ENCODE measurements at regions not wholly inside any gene's neighbourhood (a gene's known extent, or its start where the extent isn't known, plus 50 kb on each side); places are given as distances from the start of the nearest gene placed in this dataset.

DNA sequence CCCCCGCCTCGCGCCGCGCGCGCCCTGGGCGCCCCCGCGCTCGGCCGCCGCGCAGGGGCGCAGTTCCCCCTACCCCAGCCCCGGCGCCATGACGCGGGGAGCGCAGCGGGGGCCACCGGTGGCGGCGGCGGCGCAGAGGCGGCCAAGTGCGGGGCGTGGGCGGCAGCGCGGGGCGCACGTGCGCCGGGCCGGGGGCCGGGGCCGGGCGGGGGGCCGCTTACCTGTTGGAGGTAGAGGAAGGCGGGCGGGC lies 108.3 kb downstream of the ENGASE start:
- 6% methylated on average over 5 of the region's 43 CpGs for whole genome bisulfite sequencing

DNA sequence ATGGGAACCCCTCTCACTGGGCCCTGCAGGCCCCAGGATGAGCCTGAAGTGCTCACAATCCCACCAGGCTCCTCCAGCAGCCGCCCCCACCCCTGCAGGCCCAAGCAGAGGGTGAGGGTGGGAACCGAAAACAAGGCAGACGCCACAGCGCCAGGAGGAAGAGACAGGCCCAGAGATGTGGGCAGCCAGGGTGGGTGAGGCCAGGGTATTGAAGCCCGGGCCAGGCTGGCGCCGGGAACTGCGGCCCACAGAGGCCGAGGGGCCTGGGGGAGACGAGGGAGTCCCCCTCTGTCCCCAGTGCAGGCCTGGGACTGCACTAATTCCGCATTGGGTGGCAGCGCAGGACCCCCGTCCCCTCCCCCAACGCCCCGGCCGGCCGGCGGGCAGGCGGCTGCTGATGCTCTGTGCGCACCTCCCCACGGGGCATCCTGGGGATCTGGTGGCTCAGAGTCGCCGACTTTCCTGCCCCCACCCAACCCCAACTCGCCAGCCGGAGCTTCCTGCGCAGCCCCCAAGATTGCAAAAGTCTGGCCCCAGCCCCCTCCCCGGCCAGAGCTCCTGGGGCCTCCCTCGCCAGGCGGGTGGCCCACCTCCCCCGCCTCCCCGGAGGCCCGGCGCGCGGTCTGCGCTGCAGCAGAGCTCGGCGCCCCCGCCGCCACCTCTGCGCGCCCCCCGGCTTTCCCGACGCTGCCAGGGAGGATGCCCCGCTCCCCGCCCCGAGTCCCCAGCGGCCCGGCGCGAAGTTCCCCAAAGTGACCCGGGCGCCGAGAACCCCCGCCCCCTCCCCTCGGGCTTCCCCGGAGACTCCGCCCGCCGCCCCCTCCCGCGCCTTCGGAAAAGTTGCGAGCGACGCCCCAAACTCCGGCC lies 107.8 kb downstream of the ENGASE start:
- intact Hi-C loops (cut with DNase I), result no loop called here
- TF ChIP-seq POLR2AphosphoS5 (IDR thresholded peaks at IDR 0.05) (no peak), POLR2A (IDR thresholded peaks at IDR 0.05) (no peak)
- TF ChIP-seq, protein P1, sequence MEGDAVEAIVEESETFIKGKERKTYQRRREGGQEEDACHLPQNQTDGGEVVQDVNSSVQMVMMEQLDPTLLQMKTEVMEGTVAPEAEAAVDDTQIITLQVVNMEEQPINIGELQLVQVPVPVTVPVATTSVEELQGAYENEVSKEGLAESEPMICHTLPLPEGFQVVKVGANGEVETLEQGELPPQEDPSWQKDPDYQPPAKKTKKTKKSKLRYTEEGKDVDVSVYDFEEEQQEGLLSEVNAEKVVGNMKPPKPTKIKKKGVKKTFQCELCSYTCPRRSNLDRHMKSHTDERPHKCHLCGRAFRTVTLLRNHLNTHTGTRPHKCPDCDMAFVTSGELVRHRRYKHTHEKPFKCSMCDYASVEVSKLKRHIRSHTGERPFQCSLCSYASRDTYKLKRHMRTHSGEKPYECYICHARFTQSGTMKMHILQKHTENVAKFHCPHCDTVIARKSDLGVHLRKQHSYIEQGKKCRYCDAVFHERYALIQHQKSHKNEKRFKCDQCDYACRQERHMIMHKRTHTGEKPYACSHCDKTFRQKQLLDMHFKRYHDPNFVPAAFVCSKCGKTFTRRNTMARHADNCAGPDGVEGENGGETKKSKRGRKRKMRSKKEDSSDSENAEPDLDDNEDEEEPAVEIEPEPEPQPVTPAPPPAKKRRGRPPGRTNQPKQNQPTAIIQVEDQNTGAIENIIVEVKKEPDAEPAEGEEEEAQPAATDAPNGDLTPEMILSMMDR (IDR thresholded peaks at IDR 0.05), result no peak
- no peak overlapping the region for H3K4me3 ChIP-seq
- no peaks in the 10 kb centered on the region for H3K36me3 ChIP-seq
- H3K9me3 ChIP-seq, result no peaks in the 10 kb centered on the region
- peaks cover 36% of the 10 kb centered on the region for H3K27me3 ChIP-seq (replicated peaks; ENCODE audit: insufficient read depth)
- peaks cover 4% of the 10 kb centered on the region for H3K4me1 ChIP-seq (replicated peaks)
- 9% methylated on average over 50 of the region's 68 CpGs for WGBS
- no peak for DNase-seq (ENCODE audit: low spot score)
- H3K27ac ChIP-seq, result no peak overlapping the region

More for the DNA sequence above, 108.3 kb downstream of the ENGASE start:
- TF ChIP-seq, protein P1 (IDR thresholded peaks at IDR 0.05), result no peak
- TF ChIP-seq POLR2A (IDR thresholded peaks at IDR 0.05) (no peak), POLR2AphosphoS5 (IDR thresholded peaks at IDR 0.05) (no peak)
- peaks cover 4% of the 10 kb centered on the region for H3K4me1 ChIP-seq (replicated peaks)
- no peaks in the 10 kb centered on the region for H3K36me3 ChIP-seq
- H3K27me3 ChIP-seq (replicated peaks; ENCODE audit: insufficient read depth), result peaks cover 40% of the 10 kb centered on the region
- no peak for DNase-seq (ENCODE audit: low spot score)
- H3K4me3 ChIP-seq, result no peak overlapping the region
- intact Hi-C loops (cut with DNase I), result no loop called here
- H3K27ac ChIP-seq, result no peak overlapping the region
- no peaks in the 10 kb centered on the region for H3K9me3 ChIP-seq

DNA sequence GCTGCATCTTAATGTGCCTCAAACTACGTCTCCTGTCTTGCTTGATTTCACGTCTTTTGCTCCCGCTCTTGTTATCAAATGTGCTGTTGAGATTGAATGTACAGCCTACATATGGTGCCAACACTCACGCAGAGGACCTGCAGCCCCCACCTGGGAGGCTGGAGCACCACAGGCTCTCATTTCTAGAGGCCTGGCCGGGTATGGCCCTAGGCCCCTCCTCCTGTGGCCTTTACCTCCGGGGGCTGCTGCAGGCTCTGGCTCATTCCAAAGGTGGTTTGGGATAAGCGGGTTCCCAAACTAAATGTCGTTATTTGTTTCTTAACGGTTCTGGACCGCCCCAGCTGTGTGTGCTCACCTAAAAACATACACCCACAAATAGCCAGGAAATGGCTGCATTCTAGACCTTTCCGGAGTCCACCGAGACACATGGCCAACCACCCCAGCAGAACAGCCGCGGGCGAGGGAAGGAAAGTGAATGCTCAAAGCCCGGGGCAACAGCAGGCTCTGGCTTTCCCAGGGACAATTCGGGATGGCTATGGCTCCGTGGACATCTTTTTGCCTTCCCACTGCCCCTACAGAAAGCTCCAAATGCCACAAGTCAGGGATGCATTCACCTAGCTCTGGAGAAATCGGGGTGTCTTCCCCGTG lies 105.9 kb downstream of the ENGASE start:
- WGBS, result 73% methylated on average over 20 of the region's 20 CpGs
- H3K36me3 ChIP-seq, result no peaks in the 10 kb centered on the region
- peaks cover 32% of the 10 kb centered on the region for H3K27me3 ChIP-seq (replicated peaks; ENCODE audit: insufficient read depth)
- H3K4me1 ChIP-seq (replicated peaks), result peaks cover 4% of the 10 kb centered on the region
- H3K27ac ChIP-seq, result no peak overlapping the region
- no peaks in the 10 kb centered on the region for H3K9me3 ChIP-seq
- DNase-seq (ENCODE audit: low spot score), result no peak
- intact Hi-C loops (cut with DNase I), result no loop called here
- H3K4me3 ChIP-seq, result no peak overlapping the region
- TF ChIP-seq POLR2AphosphoS5 (IDR thresholded peaks at IDR 0.05) (no peak), POLR2A (IDR thresholded peaks at IDR 0.05) (no peak)
- TF ChIP-seq, protein P1 (IDR thresholded peaks at IDR 0.05), result no peak

DNA sequence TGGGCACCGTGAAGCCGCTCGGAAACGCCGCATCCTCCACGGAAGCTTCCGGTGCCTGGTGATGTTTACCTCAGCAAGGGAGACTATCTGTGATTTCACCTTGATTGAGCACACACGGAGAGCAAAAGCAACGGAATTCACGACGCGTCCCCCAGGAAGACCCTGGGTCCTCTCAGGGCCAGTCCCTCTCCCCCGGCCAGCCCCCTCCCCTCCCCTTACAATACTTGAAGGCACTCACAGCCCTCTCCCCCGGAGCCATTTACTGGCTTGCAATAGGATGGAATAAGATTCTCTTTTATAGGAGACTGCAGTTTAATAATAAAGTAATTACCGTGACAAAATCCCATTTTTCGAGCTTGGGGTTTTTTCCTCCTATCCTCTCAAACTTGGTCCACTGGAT lies 104.7 kb downstream of the ENGASE start:
- Histone ChIP-seq H3K4me3 (no peak overlapping the region), H3K36me3 (no peaks in the 10 kb centered on the region), H3K27me3 (replicated peaks; ENCODE audit: insufficient read depth) (peaks cover 26% of the 10 kb centered on the region), H3K27ac (no peak overlapping the region), H3K4me1 (replicated peaks) (peaks cover 4% of the 10 kb centered on the region), H3K9me3 (no peaks in the 10 kb centered on the region)
- 81% methylated on average over 16 of the region's 16 CpGs for WGBS
- TF ChIP-seq POLR2AphosphoS5 (IDR thresholded peaks at IDR 0.05) (no peak), POLR2A (IDR thresholded peaks at IDR 0.05) (no peak)
- TF ChIP-seq, protein P1 (IDR thresholded peaks at IDR 0.05), result no peak
- intact Hi-C loops (cut with DNase I), result no loop called here
- DNase-seq (ENCODE audit: low spot score), result no peak

DNA sequence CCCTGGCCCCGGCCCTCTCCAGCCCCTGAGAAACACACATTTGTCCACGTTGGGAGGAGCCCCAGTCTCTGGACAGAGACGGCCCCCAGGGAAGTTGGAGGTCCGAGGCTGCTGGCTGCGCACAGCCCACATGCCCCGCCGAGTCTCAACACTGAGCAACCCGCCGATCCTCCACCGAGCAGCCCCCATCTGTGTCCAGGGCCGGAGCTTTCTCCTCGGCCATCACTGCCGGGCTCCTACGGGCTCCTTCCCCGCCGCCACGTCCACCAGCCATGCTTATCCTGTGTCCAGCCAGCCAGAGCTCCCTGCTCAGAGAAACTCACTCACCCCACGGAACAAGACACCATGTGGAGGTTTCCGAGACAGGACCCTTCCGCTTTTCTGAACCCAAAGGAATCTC lies 103.3 kb downstream of the ENGASE start:
- H3K4me3 ChIP-seq, result no peak overlapping the region
- no peaks in the 10 kb centered on the region for H3K9me3 ChIP-seq
- no peak for DNase-seq (ENCODE audit: low spot score)
- WGBS, result 85% methylated on average over 20 of the region's 20 CpGs
- no peaks in the 10 kb centered on the region for H3K36me3 ChIP-seq
- intact Hi-C loops (cut with DNase I), result no loop called here
- no peaks in the 10 kb centered on the region for H3K4me1 ChIP-seq (replicated peaks)
- TF ChIP-seq POLR2A (IDR thresholded peaks at IDR 0.05) (no peak), POLR2AphosphoS5 (IDR thresholded peaks at IDR 0.05) (no peak)
- TF ChIP-seq, protein P1 (IDR thresholded peaks at IDR 0.05), result no peak
- peaks cover 14% of the 10 kb centered on the region for H3K27me3 ChIP-seq (replicated peaks; ENCODE audit: insufficient read depth)
- H3K27ac ChIP-seq, result no peak overlapping the region

All from prostate gland (tissue), 2 donors.